ENCODE measurements at regions not wholly inside any gene's neighbourhood (a gene's known extent, or its start where the extent isn't known, plus 50 kb on each side); places are given as distances from the start of the nearest gene placed in this dataset.

- TF ChIP-seq CTCF (IDR thresholded peaks at IDR 0.05) (no peak), ZFX (IDR thresholded peaks at IDR 0.05; ENCODE audit: borderline replicate concordance) (no peak)
Observed at GRCh38 chr22:25420925-25421904, 143.3 kb upstream of the GRK3 start.

All from 22Rv1 (cell line).